Neural cell (in vitro differentiated cells): ENCODE measurements at regions not wholly inside any gene's neighbourhood (a gene's known extent, or its start where the extent isn't known, plus 50 kb on each side); places are given as distances from the start of the nearest gene placed in this dataset.

Experiments
- CTCF ChIP-seq: fragments of 450-650 bp; IDR thresholded peaks from 2 replicates; pipeline ENCODE4 v1.5.1; 2014; ENCODE audit warnings: antibody characterized with exemption, mild to moderate bottlenecking, moderate library complexity; ENCODE audit not compliant: poor library complexity, severe bottlenecking
- EZH2 ChIP-seq: fragments of 200-600, 300-800 bp; shearing (Covaris generic), sonication (generic); IDR thresholded peaks from 2 replicates; pipeline ENCODE4 v1.6.1; 2014; ENCODE audit warnings: antibody characterized with exemption, low read length, borderline replicate concordance, mild to moderate bottlenecking; ENCODE audit not compliant: insufficient read depth, poor library complexity, severe bottlenecking
- MXI1 ChIP-seq: fragments of 450-650 bp; conservative IDR thresholded peaks from 2 replicates; pipeline ENCODE4 v1.6.1; 2014; ENCODE audit warnings: antibody characterized with exemption, mild to moderate bottlenecking; ENCODE audit not compliant: poor library complexity, severe bottlenecking
- POLR2AphosphoS5 ChIP-seq: IDR thresholded peaks from 2 replicates; pipeline ENCODE4 v1.6.1; 2012
- REST ChIP-seq: IDR thresholded peaks from 2 replicates; pipeline ENCODE4 v1.6.1; 2012; ENCODE audit warnings: borderline replicate concordance
- SMC3 ChIP-seq: fragments of 450-650 bp; conservative IDR thresholded peaks from 2 replicates; pipeline ENCODE4 v1.6.1; 2014; ENCODE audit warnings: antibody characterized with exemption, mild to moderate bottlenecking, moderate library complexity; ENCODE audit not compliant: poor library complexity
- TAF1 ChIP-seq: IDR thresholded peaks from 2 replicates; pipeline ENCODE4 v1.6.1; 2012; ENCODE audit warnings: low read depth

DNA sequence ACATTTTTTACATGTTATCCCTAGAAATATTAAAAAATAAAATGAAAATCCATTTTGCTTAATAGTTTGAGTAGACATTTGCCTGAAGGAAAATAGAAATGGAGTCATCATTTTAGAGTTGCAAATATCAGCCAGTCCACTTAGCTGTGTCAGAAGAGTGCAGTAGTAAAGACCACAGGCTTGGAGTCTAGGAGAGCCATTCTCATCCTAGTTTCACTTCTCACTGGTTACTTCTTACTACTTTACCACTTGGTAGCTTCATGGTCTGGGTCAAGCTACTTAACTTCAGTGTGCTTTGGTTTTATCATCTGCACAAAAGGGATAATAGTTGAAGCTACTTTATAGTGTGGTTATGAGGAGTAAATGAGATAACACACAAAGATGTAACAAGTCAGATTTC lies 286.5 kb upstream of the NBEA start:
- TF ChIP-seq CTCF, result no peak
- TF ChIP-seq EZH2, result no peak
- no peak for TF ChIP-seq REST
- TF ChIP-seq POLR2AphosphoS5, result no peak
- no peak for TF ChIP-seq SMC3
- no peak for TF ChIP-seq TAF1
- TF ChIP-seq MXI1, result no peak
